HG02588 (cell line): ENCODE measurements at regions not wholly inside any gene's neighbourhood (a gene's known extent, or its start where the extent isn't known, plus 50 kb on each side); places are given as distances from the start of the nearest gene placed in this dataset.
"Not testable (repeated sequence)": the region's sequence is repeated elsewhere in the genome, so short reads cannot be mapped to it uniquely, and the experiment has no call there.

Experiments used
- ATAC-seq: cut with Tn5 transposase; IDR thresholded peaks from one replicate; pipeline ENCODE4 v1.9.1; 2021; ENCODE audit warnings: mild to moderate bottlenecking, moderate library complexity; ENCODE audit not compliant: unreplicated experiment

- no peak for ATAC-seq
Observed at GRCh38 chr7:20519645-20520044, 95.8 kb upstream of the ABCB5 start.

- ATAC-seq, result no peak
Observed at GRCh38 chr7:20520530-20520929, 94.9 kb upstream of the ABCB5 start.

DNA sequence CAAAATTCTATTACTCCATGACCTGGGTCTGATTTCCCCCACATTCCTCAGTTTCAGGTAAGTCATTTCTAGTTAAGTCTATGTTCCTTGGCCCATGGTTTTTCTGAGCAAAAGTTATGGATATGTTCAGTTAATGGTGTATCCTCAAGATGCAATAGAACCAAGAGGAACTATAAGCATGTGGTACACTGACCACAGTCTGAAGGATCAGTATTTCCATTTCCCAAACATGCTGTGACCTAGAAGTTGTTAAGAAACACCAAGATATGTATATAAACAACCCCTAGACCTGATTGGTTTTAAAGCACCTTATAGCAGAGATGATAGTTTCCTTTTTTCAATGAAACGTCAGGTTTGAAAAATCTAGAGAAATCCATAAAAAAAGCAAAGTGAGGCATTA lies 94.2 kb upstream of the ABCB5 start:
- ATAC-seq, result no peak

GRCh38 chr7:20529260-20529659 lies 86.2 kb upstream of the ABCB5 start:
- ATAC-seq, result no peak

GRCh38 chr7:20532890-20533289 lies 82.6 kb upstream of the ABCB5 start:
- no peak for ATAC-seq

- ATAC-seq, result no peak
Observed at GRCh38 chr7:20534543-20534942, 80.9 kb upstream of the ABCB5 start.

- no peak for ATAC-seq
Observed at GRCh38 chr7:20535541-20535940, 79.9 kb upstream of the ABCB5 start.

- no peak for ATAC-seq
Observed at GRCh38 chr7:20539201-20539600, 76.3 kb upstream of the ABCB5 start.

- ATAC-seq, result peak; percentile 57
Observed at GRCh38 chr7:20541608-20542349, 73.7 kb upstream of the ABCB5 start.

DNA sequence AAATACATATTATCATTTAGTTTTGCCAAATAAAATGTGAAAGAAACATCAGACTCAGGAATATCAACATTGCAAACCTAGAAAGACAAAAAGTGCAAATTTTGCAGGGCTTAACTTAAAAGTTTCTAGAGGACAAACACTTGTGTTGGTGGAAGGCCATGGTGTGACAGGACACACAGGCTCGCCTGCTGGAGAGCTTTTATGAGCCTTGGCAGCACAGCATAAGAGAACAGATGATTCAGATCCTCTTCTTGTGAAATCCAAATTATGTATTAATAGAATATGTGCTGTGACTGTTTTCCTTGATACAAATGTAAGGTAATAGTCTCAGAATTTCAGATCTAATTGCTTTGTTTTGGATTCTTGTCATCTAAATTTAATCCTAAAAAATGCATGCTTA lies 72.9 kb upstream of the ABCB5 start:
- no peak for ATAC-seq

- ATAC-seq, result no peak
Observed at GRCh38 chr7:20543500-20543899, 72.0 kb upstream of the ABCB5 start.

GRCh38 chr7:20545016-20545415 lies 70.5 kb upstream of the ABCB5 start:
- ATAC-seq, result no peak

DNA sequence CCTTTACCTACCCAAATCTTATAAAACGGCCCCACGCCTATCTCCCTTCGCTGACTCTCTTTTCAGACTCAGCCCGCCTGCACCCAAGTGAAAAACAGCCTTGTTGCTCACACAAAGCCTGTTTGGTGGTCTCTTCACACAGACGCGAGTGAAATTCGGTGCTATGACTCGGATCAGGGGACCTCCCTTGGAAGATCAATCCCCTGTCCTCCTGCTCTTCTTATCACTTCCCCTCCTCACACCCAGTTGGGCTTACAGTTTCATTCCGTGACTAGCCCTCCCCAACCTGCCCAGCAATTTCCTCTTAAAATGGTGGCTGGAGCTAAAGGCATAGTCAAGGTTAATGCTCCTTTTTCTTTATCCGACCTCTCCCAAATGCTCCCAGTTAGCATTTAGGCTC lies 68.5 kb upstream of the ABCB5 start:
- not testable (repeated sequence) for ATAC-seq

DNA sequence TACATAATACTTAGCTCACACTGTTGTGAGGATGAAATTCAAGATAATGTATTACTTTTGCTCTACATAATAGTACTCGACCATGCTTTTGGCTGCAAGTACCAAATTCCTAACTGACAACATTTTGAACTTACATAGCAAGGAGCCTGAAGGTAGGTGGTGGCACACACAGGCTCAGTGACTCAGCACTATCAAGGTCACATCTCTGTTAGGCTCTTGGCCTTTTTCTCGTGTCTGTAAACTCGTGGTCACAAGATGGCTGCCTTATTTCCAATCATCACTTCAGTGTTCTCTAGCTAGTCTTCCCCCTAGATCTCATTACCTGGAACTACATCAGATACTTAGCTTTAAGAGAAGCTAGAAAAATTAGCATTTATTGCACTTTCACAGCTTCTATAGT lies 61.4 kb upstream of the ABCB5 start:
- no peak for ATAC-seq

GRCh38 chr7:20556091-20556490 lies 59.4 kb upstream of the ABCB5 start:
- ATAC-seq, result no peak

DNA sequence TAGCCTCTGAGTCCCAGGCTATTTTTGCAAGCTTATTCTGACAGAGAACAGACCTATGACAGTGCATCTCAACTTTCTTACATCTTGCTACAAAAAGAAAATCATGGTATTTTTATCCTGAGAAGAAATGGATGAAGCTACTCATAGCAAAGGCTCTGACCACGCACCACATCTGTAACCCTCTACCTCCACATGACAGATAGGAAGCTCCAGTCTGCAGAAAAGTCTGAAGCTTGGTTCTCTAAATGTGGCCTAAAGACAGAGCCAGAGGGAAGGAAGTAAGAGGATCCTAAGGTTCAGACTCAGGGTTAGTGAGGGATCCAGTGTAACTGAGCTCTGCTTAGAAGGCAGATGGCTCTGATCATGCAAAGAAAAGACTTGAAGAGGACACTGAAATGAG lies 58.4 kb upstream of the ABCB5 start:
- no peak for ATAC-seq

- no peak for ATAC-seq
Observed at GRCh38 chr7:20558963-20559716, 56.3 kb upstream of the ABCB5 start.

DNA sequence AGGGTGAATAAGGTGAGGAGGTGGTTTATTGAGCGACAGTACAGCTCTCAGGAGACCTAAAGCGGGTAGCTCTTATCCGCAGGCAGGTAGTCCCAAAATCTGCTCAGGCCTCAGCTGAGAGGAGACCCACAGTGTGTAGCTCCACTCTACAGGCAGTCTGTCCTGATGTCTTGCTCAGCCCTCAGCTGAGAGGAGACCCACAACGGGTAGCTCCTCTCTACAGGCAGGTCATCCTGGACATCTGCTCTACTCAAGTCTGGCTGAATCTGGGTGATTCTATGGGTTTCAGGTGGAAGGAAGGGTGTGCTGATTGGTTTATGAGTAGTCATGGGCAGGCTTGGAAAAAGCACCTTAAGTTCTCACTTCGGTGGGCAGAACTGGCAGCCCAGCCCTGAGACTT lies 55.6 kb upstream of the ABCB5 start:
- no peak for ATAC-seq

GRCh38 chr7:20560325-20561180 lies 54.9 kb upstream of the ABCB5 start:
- no peak for ATAC-seq

- ATAC-seq, result no peak
Observed at GRCh38 chr7:20561466-20561865, 54.0 kb upstream of the ABCB5 start.

DNA sequence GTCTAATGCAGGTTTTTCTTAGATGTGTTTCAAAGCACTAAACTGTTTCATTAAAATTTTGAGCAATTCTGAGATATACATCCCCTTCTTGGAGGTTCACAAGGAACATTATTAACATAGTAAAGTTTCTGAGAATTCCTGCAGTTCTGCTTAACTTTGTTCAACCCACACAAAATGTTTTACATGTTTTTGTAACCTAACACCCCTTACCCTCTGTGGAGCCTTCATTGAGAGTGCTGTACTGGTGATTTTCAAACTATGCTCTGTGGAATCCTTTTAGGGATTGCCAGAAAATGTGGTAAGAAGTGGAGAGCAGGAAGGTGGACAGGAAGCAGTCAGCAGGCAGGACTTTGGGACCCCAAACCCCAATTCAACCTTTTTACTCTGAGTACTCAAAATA lies 53.6 kb upstream of the ABCB5 start:
- ATAC-seq, result no peak

GRCh38 chr7:20562461-20562860 lies 53.0 kb upstream of the ABCB5 start:
- ATAC-seq, result no peak
